ENCODE measurements at regions not wholly inside any gene's neighbourhood (a gene's known extent, or its start where the extent isn't known, plus 50 kb on each side); places are given as distances from the start of the nearest gene placed in this dataset.

DNA sequence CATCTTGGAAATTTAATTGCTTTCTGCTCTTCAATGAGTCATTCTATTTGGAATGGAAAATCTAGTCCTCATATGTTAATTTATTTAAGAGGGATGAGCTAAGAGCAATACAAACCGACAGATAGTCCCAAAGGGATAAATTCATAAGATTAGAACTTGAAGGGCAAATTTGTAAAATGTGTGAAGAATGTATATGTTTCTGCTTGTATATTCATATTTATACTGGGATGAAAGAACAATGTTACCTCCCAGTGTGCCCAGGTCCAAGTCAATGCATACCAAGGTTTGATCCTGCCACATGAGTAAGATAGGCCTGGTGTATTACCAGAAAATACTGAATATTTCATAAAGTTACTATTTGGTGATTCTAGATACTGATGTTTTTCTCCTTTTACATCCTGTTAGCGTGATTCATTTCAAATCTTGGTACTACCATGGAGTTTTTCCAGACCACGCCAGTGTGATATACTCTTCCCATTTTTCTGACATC lies 255.6 kb upstream of the SEMA6D start:
- no peak for TF ChIP-seq NFIC (IDR thresholded peaks at IDR 0.05)
- TF ChIP-seq TEAD4 (IDR thresholded peaks at IDR 0.05) = no peak
- TF ChIP-seq ZBTB7A (IDR thresholded peaks at IDR 0.05; ENCODE audit: low read depth) = no peak

GRCh38 chr15:47466357-47466756 lies 250.9 kb upstream of the SEMA6D start:
- no peak for TF ChIP-seq RAD21 (IDR thresholded peaks at IDR 0.05; ENCODE audit: low read depth)
- TF ChIP-seq REST (IDR thresholded peaks at IDR 0.05; ENCODE audit: low read depth) = no peak
- no peak for TF ChIP-seq FOXM1 (IDR thresholded peaks at IDR 0.05; ENCODE audit: borderline replicate concordance, low read depth)
- TF ChIP-seq MAX (IDR thresholded peaks at IDR 0.05) = no peak
- TF ChIP-seq EP300 (IDR thresholded peaks at IDR 0.05; ENCODE audit: borderline replicate concordance) = no peak
- TF ChIP-seq ZBTB7A (IDR thresholded peaks at IDR 0.05; ENCODE audit: low read depth) = no peak
- no peak for TF ChIP-seq TAF1 (IDR thresholded peaks at IDR 0.05; ENCODE audit: low read depth)
- TF ChIP-seq NFIC (IDR thresholded peaks at IDR 0.05) = no peak
- TF ChIP-seq TEAD4 (IDR thresholded peaks at IDR 0.05) = no peak
- no peak for TF ChIP-seq CEBPB (IDR thresholded peaks at IDR 0.05)
- no peak for TF ChIP-seq CREB1 (IDR thresholded peaks at IDR 0.05; ENCODE audit: low read depth)
- TF ChIP-seq, protein P1, sequence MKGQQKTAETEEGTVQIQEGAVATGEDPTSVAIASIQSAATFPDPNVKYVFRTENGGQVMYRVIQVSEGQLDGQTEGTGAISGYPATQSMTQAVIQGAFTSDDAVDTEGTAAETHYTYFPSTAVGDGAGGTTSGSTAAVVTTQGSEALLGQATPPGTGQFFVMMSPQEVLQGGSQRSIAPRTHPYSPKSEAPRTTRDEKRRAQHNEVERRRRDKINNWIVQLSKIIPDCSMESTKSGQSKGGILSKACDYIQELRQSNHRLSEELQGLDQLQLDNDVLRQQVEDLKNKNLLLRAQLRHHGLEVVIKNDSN (IDR thresholded peaks at IDR 0.05) = no peak
- no peak for TF ChIP-seq YY1 (IDR thresholded peaks at IDR 0.05; ENCODE audit: low read depth)
- no peak for TF ChIP-seq TCF12 (IDR thresholded peaks at IDR 0.05; ENCODE audit: low read depth)
- no peak for TF ChIP-seq EGR1 (IDR thresholded peaks at IDR 0.05)

GRCh38 chr15:47470983-47471382 lies 246.3 kb upstream of the SEMA6D start:
- TF ChIP-seq CEBPB (IDR thresholded peaks at IDR 0.05) = no peak
- no peak for TF ChIP-seq TCF12 (IDR thresholded peaks at IDR 0.05; ENCODE audit: low read depth)
- no peak for TF ChIP-seq CREB1 (IDR thresholded peaks at IDR 0.05; ENCODE audit: low read depth)
- TF ChIP-seq YY1 (IDR thresholded peaks at IDR 0.05; ENCODE audit: low read depth) = no peak
- no peak for TF ChIP-seq MAX (IDR thresholded peaks at IDR 0.05)
- TF ChIP-seq TEAD4 (IDR thresholded peaks at IDR 0.05) = no peak
- TF ChIP-seq EGR1 (IDR thresholded peaks at IDR 0.05) = no peak
- TF ChIP-seq, protein P1 (IDR thresholded peaks at IDR 0.05) = no peak
- TF ChIP-seq TAF1 (IDR thresholded peaks at IDR 0.05; ENCODE audit: low read depth) = no peak
- TF ChIP-seq FOXM1 (IDR thresholded peaks at IDR 0.05; ENCODE audit: borderline replicate concordance, low read depth) = no peak
- no peak for TF ChIP-seq ZBTB7A (IDR thresholded peaks at IDR 0.05; ENCODE audit: low read depth)
- no peak for TF ChIP-seq NFIC (IDR thresholded peaks at IDR 0.05)
- no peak for TF ChIP-seq RAD21 (IDR thresholded peaks at IDR 0.05; ENCODE audit: low read depth)
- TF ChIP-seq EP300 (IDR thresholded peaks at IDR 0.05; ENCODE audit: borderline replicate concordance) = no peak
- TF ChIP-seq REST (IDR thresholded peaks at IDR 0.05; ENCODE audit: low read depth) = no peak

DNA sequence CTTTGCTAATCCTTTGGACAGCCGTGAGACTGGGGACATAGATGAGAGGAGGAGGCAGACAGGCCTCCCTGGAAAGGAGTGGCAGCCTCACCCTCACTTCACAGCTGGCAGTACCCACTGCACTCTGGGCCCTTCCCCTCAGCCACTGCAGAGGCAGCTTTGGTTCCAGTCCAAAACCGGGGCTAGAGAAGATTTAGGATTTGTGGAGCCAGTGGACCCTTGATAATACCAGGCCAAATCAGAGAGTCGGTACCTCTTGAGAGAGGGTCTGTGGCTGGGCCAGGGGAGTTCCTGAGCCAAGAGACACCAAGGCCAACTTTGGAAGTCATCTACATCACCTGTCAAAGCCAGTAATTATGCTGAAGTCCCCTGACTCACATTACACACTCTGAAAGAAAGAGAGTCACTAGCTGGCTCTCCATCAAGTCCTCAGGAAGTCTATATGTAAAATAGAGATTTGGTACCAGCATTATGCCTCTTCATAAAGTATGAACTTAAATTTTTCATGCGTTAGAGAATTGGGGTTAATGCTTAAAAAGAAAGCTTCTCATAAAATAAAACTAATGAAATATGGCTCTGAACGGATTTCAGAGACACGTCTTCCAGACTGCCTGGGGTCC lies 244.1 kb upstream of the SEMA6D start:
- TF ChIP-seq RAD21 (IDR thresholded peaks at IDR 0.05; ENCODE audit: low read depth) = no peak
- TF ChIP-seq TAF1 (IDR thresholded peaks at IDR 0.05; ENCODE audit: low read depth) = no peak
- no peak for TF ChIP-seq NFIC (IDR thresholded peaks at IDR 0.05)
- TF ChIP-seq REST (IDR thresholded peaks at IDR 0.05; ENCODE audit: low read depth) = no peak
- TF ChIP-seq MAX (IDR thresholded peaks at IDR 0.05) = no peak
- no peak for TF ChIP-seq FOXM1 (IDR thresholded peaks at IDR 0.05; ENCODE audit: borderline replicate concordance, low read depth)
- no peak for TF ChIP-seq ZBTB7A (IDR thresholded peaks at IDR 0.05; ENCODE audit: low read depth)
- no peak for TF ChIP-seq TCF12 (IDR thresholded peaks at IDR 0.05; ENCODE audit: low read depth)
- no peak for TF ChIP-seq CEBPB (IDR thresholded peaks at IDR 0.05)
- TF ChIP-seq YY1 (IDR thresholded peaks at IDR 0.05; ENCODE audit: low read depth) = no peak
- TF ChIP-seq EP300 (IDR thresholded peaks at IDR 0.05; ENCODE audit: borderline replicate concordance) = no peak
- no peak for TF ChIP-seq CREB1 (IDR thresholded peaks at IDR 0.05; ENCODE audit: low read depth)
- TF ChIP-seq TEAD4 (IDR thresholded peaks at IDR 0.05) = no peak
